ENCODE measurements at regions not wholly inside any gene's neighbourhood (a gene's known extent, or its start where the extent isn't known, plus 50 kb on each side); places are given as distances from the start of the nearest gene placed in this dataset.

DNA sequence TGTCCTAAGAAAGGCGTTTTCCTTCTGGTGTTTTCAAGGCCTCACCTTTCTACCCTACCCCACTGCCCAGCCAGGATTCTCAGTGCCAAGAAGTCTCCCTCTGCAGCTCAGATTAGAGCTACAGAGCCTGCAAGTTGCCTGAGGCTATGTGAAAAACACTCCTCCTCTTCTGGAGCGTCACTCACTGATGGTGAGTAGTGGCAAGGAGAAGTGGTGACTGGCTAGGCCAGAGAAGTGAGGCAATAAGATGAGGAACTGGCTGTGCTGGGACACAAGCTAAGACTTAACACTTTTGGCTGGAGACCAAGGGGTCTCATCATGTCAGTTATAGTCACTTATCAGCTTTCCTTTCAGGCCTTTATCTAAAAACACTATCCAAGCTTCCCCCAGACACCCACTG, 86.7 kb upstream of the PRKAR2B start:
- DNase-seq: peak in 1 of 3 experiments; percentile 23

GRCh38 chr7:106959753-106960152, 84.8 kb upstream of the PRKAR2B start:
- DNase-seq: no peak

DNA sequence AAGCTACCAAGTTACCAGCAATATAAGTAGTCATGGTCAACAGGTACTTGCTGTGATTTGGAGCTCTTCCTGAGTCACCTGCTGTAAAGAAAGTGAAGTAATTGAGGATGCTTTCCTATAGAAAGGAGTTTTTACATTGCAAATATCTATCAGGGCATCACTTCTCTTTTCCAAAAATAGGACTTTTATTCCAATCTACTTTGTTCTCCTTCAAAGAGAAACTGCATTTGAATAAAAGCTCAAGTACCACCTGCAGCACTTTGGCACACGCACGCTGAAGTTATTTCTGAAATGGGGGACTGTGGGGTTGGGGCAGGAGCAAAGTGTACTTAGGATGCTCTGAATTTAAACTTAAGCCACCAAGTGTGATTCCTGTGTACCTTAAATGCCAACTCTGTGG, 81.8 kb upstream of the PRKAR2B start:
- no peak for DNase-seq

DNA sequence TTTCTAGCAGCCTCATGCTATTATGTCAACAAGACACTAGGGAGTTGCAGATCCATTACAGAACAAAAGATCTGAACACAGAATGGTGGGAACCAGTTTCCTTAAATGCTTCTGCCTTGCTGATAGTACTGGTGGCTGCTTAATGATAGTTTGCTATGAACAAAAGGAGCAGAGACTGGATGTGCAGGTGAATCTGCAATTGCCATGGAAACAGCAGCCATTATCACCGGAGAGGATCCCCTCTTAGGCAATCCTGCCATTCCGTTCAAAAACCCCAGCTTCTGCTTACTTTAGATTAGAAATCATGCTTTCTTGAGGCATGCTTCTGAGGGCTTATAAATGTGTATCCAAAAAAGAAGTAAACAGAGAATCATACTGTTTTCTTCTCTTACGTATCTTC, 80.0 kb upstream of the PRKAR2B start:
- DNase-seq: peak; percentile 33 to 90 (median 65)

- DNase-seq: no peak
Measured at GRCh38 chr7:106965108-106965507, 79.4 kb upstream of the PRKAR2B start.

DNA sequence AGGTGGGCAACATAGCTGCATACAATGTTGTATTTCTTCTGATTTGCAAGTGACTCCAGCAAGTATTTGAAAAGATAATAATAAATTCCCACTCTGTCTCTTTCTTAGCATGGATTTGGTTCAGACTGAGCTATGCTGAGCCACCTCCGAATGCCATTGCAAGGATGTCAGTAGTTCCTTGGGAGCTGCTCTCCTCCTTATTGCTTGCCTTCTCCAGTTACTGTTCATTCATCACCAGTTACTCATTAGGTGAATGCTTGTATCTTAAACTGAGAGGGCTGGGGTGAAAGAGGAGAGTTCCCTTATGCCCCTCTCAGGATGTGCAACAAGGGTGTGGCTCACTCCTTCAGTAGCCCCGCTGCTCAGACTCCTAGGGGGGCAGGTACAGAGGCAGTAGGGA, 78.4 kb upstream of the PRKAR2B start:
- no peak for DNase-seq

DNA sequence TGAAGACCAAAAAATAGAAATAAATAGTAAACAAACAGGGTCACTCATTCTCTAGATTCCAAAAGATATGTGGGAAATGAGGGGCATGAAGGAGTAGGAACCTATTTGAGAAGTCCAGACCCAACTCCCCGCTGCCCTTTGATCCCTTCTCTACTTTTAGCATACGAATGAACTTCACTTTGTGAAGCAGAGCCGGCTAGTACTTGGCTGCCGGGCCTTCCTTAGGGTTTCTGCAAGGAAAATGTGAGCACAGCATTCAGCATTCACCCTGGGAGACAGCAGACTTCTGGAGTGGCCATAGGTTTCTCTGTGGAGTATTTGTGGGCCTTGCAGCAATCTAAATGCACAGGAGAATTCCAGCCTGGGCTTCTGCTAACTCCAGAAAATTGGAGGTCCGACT, 76.3 kb upstream of the PRKAR2B start:
- DNase-seq: no peak

GRCh38 chr7:106978425-106979420, 65.8 kb upstream of the PRKAR2B start:
- no peak for DNase-seq

DNA sequence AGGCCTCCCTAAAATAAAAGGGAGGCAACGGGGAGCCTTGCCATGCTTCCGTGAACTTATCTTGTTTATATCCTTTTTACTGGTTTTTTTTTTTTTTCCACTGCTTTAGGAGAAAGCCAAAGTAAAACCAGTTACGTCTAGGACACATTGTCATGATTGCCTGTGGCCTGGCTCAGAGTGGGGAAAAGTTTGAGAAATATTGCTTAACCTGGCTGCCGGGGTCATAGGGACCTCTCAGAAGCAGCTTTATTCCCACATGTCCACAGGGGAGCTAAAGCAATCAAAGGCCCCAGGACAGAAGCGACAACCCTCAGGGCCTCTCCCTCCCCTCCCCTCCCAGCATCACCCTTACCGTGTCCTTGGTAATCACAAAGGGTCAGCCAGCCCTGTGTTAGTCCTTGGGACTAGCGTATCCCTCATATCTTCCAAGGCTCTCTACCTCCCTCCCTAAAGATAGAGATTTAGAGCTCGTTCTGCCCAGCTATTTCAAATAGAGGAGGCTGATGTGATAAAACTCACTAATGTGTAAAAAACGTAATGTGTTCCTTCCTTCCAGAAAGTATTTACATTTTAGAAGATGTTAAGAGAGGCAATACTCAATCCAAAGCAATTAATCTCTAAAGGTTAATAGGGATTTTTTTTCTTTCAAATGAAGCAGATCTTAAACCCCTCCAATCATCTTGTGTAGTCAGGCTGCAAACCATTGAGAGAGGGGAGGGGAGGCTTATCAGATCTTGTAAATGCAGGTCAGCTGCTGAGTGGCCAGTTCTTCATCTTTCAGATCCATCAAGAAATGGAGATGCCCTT, 64.8 kb upstream of the PRKAR2B start:
- no peak for DNase-seq

GRCh38 chr7:106980358-106980685, 64.2 kb upstream of the PRKAR2B start:
- DNase-seq: no peak

DNA sequence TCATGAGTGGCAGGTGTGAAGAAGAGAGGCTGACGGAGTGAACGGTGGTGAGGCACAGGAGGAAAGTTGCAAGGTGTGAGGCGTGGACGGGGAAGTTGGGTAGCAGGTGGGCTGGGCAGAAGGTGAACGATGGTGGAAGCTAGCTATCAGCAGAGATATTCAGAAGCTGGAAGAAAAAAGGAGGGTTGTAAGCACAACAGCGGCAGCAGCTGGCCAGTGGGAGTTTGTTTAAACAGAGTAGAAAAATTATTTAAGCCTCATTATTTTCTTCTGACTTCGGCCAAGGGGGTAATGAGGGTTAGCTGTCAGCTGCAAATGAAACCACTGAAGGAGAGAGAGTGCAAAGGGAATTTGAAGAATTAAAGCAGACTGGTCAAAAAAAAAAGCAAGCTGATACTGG, 62.1 kb upstream of the PRKAR2B start:
- peak in 2 of 3 experiments; percentile 65 to 88 for DNase-seq

GRCh38 chr7:106984034-106984433, 60.5 kb upstream of the PRKAR2B start:
- DNase-seq: no peak

GRCh38 chr7:106986450-106986977, 58.0 kb upstream of the PRKAR2B start:
- no peak for DNase-seq

GRCh38 chr7:106987777-106988176, 56.7 kb upstream of the PRKAR2B start:
- DNase-seq: no peak

DNA sequence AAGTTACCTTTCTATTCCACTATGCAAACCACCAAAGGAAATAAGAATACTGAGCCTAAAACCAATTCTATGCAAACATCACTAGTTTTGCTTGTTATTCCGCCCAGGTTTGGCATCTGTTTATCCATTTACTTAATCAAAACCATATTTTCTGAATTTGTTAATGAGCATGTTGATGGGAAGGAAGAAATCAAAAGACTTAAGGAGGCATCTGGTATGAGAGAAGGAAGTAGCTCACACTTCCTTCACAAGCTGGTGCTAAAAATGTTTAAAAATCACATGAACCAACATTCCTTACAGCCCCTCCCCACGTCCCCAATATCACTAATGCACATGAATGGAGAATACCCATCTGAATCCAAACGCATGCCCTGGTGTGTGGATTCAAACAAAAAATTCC, 52.0 kb upstream of the PRKAR2B start:
- no peak for DNase-seq

Data from NCI-H1417 (cell line).